IPS-NIHi7 (cell line): ENCODE measurements at regions not wholly inside any gene's neighbourhood (a gene's known extent, or its start where the extent isn't known, plus 50 kb on each side); places are given as distances from the start of the nearest gene placed in this dataset.
"Not testable (repeated sequence)": the region's sequence is repeated elsewhere in the genome, so short reads cannot be mapped to it uniquely, and the experiment has no call there.

Experiments used
- DNase-seq: peaks from one replicate; pipeline ENCODE4 v3.0.0; 2012; ENCODE audit warnings: mixed read lengths; ENCODE audit errors: extremely low spot score

GRCh38 chr5:130488252-130488651, 584.0 kb downstream of the CHSY3 start:
- DNase-seq = no peak

GRCh38 chr5:130479045-130479804, 575.0 kb downstream of the CHSY3 start:
- DNase-seq = no peak

GRCh38 chr5:130476325-130476724, 572.1 kb downstream of the CHSY3 start:
- DNase-seq = no peak

GRCh38 chr5:130462516-130462915, 558.3 kb downstream of the CHSY3 start:
- DNase-seq = no peak

- DNase-seq = no peak
Observed at GRCh38 chr5:130455175-130455574, 550.9 kb downstream of the CHSY3 start.

- DNase-seq = no peak
Observed at GRCh38 chr5:130452744-130453143, 548.5 kb downstream of the CHSY3 start.

GRCh38 chr5:130436430-130436829, 532.2 kb downstream of the CHSY3 start:
- DNase-seq = no peak

- DNase-seq = no peak
Observed at GRCh38 chr5:130427222-130427955, 523.1 kb downstream of the CHSY3 start.

- DNase-seq = no peak
Observed at GRCh38 chr5:130425424-130425823, 521.2 kb downstream of the CHSY3 start.

GRCh38 chr5:130424341-130424740, 520.1 kb downstream of the CHSY3 start:
- DNase-seq = no peak

GRCh38 chr5:130402906-130403305, 498.6 kb downstream of the CHSY3 start:
- DNase-seq = peak; percentile 59

- peak; percentile 9 for DNase-seq
Observed at GRCh38 chr5:130400091-130400490, 495.8 kb downstream of the CHSY3 start.

GRCh38 chr5:130398825-130399224, 494.6 kb downstream of the CHSY3 start:
- DNase-seq = no peak

GRCh38 chr5:130397727-130398126, 493.5 kb downstream of the CHSY3 start:
- not testable (repeated sequence) for DNase-seq

- DNase-seq = no peak
Observed at GRCh38 chr5:130397132-130397531, 492.9 kb downstream of the CHSY3 start.

- DNase-seq = not testable (repeated sequence)
Observed at GRCh38 chr5:130391727-130392264, 487.5 kb downstream of the CHSY3 start.

- DNase-seq = no peak
Observed at GRCh38 chr5:130386155-130386554, 481.9 kb downstream of the CHSY3 start.

- no peak for DNase-seq
Observed at GRCh38 chr5:130385656-130386055, 481.4 kb downstream of the CHSY3 start.

GRCh38 chr5:130365956-130366355, 461.7 kb downstream of the CHSY3 start:
- no peak for DNase-seq

- no peak for DNase-seq
Observed at GRCh38 chr5:130350131-130350530, 445.9 kb downstream of the CHSY3 start.

GRCh38 chr5:130337179-130337888, 433.1 kb downstream of the CHSY3 start:
- DNase-seq = peak; percentile 17

GRCh38 chr5:130335117-130335516, 430.9 kb downstream of the CHSY3 start:
- DNase-seq = no peak
